HG02870 (cell line): ENCODE measurements at regions not wholly inside any gene's neighbourhood (a gene's known extent, or its start where the extent isn't known, plus 50 kb on each side); places are given as distances from the start of the nearest gene placed in this dataset.

Experiments
- ATAC-seq: cut with Tn5 transposase; IDR thresholded peaks from one replicate; pipeline ENCODE4 v1.9.1; 2021; ENCODE audit warnings: mild to moderate bottlenecking, moderate library complexity; ENCODE audit not compliant: unreplicated experiment

GRCh38 chr2:188713961-188714360, 260.2 kb upstream of the COL3A1 start:
- ATAC-seq = no peak

GRCh38 chr2:188720811-188721605, 253.2 kb upstream of the COL3A1 start:
- ATAC-seq = no peak

GRCh38 chr2:188721784-188722183, 252.4 kb upstream of the COL3A1 start:
- no peak for ATAC-seq

GRCh38 chr2:188725746-188726360, 248.3 kb upstream of the COL3A1 start:
- ATAC-seq = no peak

GRCh38 chr2:188726626-188727247, 247.4 kb upstream of the COL3A1 start:
- no peak for ATAC-seq

- ATAC-seq = no peak
Measured at GRCh38 chr2:188727846-188728245, 246.3 kb upstream of the COL3A1 start.

GRCh38 chr2:188734691-188735090, 239.5 kb upstream of the COL3A1 start:
- ATAC-seq = no peak

- no peak for ATAC-seq
Measured at GRCh38 chr2:188746727-188747126, 227.4 kb upstream of the COL3A1 start.

GRCh38 chr2:188751816-188752215, 222.4 kb upstream of the COL3A1 start:
- no peak for ATAC-seq

GRCh38 chr2:188752311-188752710, 221.9 kb upstream of the COL3A1 start:
- no peak for ATAC-seq

GRCh38 chr2:188762151-188762550, 212.0 kb upstream of the COL3A1 start:
- no peak for ATAC-seq

- peak; percentile 54 for ATAC-seq
Measured at GRCh38 chr2:188765522-188766470, 208.4 kb upstream of the COL3A1 start.

GRCh38 chr2:188766471-188766856, 207.7 kb upstream of the COL3A1 start:
- ATAC-seq = no peak

GRCh38 chr2:188767176-188767575, 207.0 kb upstream of the COL3A1 start:
- ATAC-seq = no peak

GRCh38 chr2:188770296-188770695, 203.9 kb upstream of the COL3A1 start:
- no peak for ATAC-seq

- no peak for ATAC-seq
Measured at GRCh38 chr2:188773075-188773474, 201.1 kb upstream of the COL3A1 start.

- no peak for ATAC-seq
Measured at GRCh38 chr2:188776634-188777033, 197.5 kb upstream of the COL3A1 start.

GRCh38 chr2:188784269-188784762, 189.9 kb upstream of the COL3A1 start:
- ATAC-seq = no peak

- ATAC-seq = no peak
Measured at GRCh38 chr2:188785061-188785460, 189.1 kb upstream of the COL3A1 start.

- ATAC-seq = no peak
Measured at GRCh38 chr2:188785490-188785889, 188.7 kb upstream of the COL3A1 start.

GRCh38 chr2:188786368-188786841, 187.8 kb upstream of the COL3A1 start:
- ATAC-seq = no peak
